Endodermal cell (in vitro differentiated cells): ENCODE measurements at regions not wholly inside any gene's neighbourhood (a gene's known extent, or its start where the extent isn't known, plus 50 kb on each side); places are given as distances from the start of the nearest gene placed in this dataset.

Experiments used
- DNase-seq: peaks from one replicate; pipeline ENCODE4 v3.0.0-alpha.2; 2017
- H3K27ac ChIP-seq: 2 replicates; pipeline ENCODE4 v1.5.1; 2013; ENCODE audit warnings: mild to moderate bottlenecking, low read depth, low read length, moderate library complexity
- H3K27me3 ChIP-seq: 2 replicates; pipeline ENCODE4 v1.6.1; 2013; ENCODE audit warnings: mild to moderate bottlenecking, low read length, moderate library complexity; ENCODE audit not compliant: insufficient read depth, control insufficient read depth, poor library complexity, severe bottlenecking
- H3K36me3 ChIP-seq: 2 replicates; pipeline ENCODE4 v1.7.0; 2013; ENCODE audit warnings: mild to moderate bottlenecking, low read length, moderate library complexity; ENCODE audit not compliant: control insufficient read depth, insufficient read depth
- H3K4me1 ChIP-seq: one replicate; pipeline ENCODE4 v1.7.0; 2013; ENCODE audit warnings: low read length; ENCODE audit not compliant: control insufficient read depth, insufficient read depth
- H3K4me3 ChIP-seq: 2 replicates; pipeline ENCODE4 v1.5.1; 2013; ENCODE audit warnings: mild to moderate bottlenecking, low read length, moderate library complexity
- H3K9ac ChIP-seq: 2 replicates; pipeline ENCODE4 v1.6.1; 2013; ENCODE audit warnings: mild to moderate bottlenecking, low read length, moderate library complexity; ENCODE audit not compliant: poor library complexity, severe bottlenecking; ENCODE audit errors: extremely low read depth
- H3K9me3 ChIP-seq: 2 replicates; pipeline ENCODE4 v1.6.1; 2013; ENCODE audit warnings: mild to moderate bottlenecking, low read length, moderate library complexity; ENCODE audit not compliant: control insufficient read depth
- H3K27ac Mint-ChIP-seq: 2 replicates; pipeline ENCODE4 v1.8.0; 2020; ENCODE audit warnings: mixed read lengths
- H3K27me3 Mint-ChIP-seq: 2 replicates; pipeline ENCODE4 v1.8.0; 2021; ENCODE audit warnings: mild to moderate bottlenecking, mixed read lengths; ENCODE audit not compliant: insufficient read depth
- H3K36me3 Mint-ChIP-seq: 2 replicates; pipeline ENCODE4 v1.8.0; 2020; ENCODE audit warnings: low read depth, mixed read lengths
- H3K4me1 Mint-ChIP-seq: 2 replicates; pipeline ENCODE4 v1.8.0; 2020; ENCODE audit warnings: mixed read lengths
- H3K4me3 Mint-ChIP-seq: 2 replicates; pipeline ENCODE4 v1.8.0; 2020; ENCODE audit warnings: mild to moderate bottlenecking, moderate library complexity, mixed read lengths
- H3K9me3 Mint-ChIP-seq: 2 replicates; pipeline ENCODE4 v1.8.0; 2020; ENCODE audit warnings: mild to moderate bottlenecking, mixed read lengths
- WGBS, 2 experiments: methylation state at CpG; one replicate each; pipeline versions ENCODE4 v1.1.5 to v1.1.7; 2013; ENCODE audit warnings: missing lambda C conversion rate in 2 of 2, mixed read lengths in 1 of 2; ENCODE audit not compliant: insufficient coverage in 1 of 2, insufficient read length in 1 of 2; 5-methylcytosine and 5-hydroxymethylcytosine counted together
- TF ChIP-seq, protein P1 (sequence below): fragments of 200-600 bp; sonication (generic); conservative IDR thresholded peaks from 2 replicates; pipeline ENCODE4 v1.5.0; 2021; ENCODE audit warnings: antibody characterized with exemption, mild to moderate bottlenecking

DNA sequence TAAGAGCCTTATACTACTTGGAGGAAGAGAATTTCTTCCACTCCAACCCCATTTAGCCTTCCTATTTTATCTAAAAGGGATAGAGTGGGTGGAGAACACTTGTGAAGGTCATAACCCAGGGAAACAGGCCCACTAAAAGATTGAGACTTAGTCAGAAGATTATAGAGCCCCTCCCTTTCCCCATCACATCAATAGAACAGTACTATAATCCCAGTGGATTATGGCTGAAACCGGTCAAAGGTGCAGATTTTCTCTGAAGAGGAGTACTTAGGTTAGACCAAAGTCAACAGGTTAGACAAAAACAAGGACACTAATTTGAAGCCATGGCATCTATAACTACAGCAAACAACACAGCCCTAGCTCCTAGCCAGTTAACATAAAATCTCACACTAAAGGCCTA is 330.9 kb upstream of the NOX3 start:
- Mint-ChIP-seq H3K9me3 (peaks cover 26% of the 10 kb centered on the region), H3K27ac (no peak overlapping the region), H3K4me1 (no peaks in the 10 kb centered on the region), H3K4me3 (no peak overlapping the region), H3K36me3 (no peaks in the 10 kb centered on the region), H3K27me3 (no peaks in the 10 kb centered on the region)
- H3K27ac ChIP-seq: no peak overlapping the region
- no peaks in the 10 kb centered on the region for H3K36me3 ChIP-seq
- TF ChIP-seq, protein P1, sequence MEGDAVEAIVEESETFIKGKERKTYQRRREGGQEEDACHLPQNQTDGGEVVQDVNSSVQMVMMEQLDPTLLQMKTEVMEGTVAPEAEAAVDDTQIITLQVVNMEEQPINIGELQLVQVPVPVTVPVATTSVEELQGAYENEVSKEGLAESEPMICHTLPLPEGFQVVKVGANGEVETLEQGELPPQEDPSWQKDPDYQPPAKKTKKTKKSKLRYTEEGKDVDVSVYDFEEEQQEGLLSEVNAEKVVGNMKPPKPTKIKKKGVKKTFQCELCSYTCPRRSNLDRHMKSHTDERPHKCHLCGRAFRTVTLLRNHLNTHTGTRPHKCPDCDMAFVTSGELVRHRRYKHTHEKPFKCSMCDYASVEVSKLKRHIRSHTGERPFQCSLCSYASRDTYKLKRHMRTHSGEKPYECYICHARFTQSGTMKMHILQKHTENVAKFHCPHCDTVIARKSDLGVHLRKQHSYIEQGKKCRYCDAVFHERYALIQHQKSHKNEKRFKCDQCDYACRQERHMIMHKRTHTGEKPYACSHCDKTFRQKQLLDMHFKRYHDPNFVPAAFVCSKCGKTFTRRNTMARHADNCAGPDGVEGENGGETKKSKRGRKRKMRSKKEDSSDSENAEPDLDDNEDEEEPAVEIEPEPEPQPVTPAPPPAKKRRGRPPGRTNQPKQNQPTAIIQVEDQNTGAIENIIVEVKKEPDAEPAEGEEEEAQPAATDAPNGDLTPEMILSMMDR: no peak
- WGBS, 2 experiments: 79% methylated on average over 1 of the region's 1 CpG; no CpG with 5 or more reads in 1 of the 2 experiments
- no peaks in the 10 kb centered on the region for H3K9me3 ChIP-seq
- H3K9ac ChIP-seq: no peak overlapping the region
- no peaks in the 10 kb centered on the region for H3K27me3 ChIP-seq
- no peak overlapping the region for H3K4me3 ChIP-seq
- no peaks in the 10 kb centered on the region for H3K4me1 ChIP-seq
- DNase-seq: no peak

GRCh38 chr6:155782739-155783459 is 327.3 kb upstream of the NOX3 start:
- no peaks in the 10 kb centered on the region for H3K36me3 Mint-ChIP-seq
- DNase-seq: no peak

DNA sequence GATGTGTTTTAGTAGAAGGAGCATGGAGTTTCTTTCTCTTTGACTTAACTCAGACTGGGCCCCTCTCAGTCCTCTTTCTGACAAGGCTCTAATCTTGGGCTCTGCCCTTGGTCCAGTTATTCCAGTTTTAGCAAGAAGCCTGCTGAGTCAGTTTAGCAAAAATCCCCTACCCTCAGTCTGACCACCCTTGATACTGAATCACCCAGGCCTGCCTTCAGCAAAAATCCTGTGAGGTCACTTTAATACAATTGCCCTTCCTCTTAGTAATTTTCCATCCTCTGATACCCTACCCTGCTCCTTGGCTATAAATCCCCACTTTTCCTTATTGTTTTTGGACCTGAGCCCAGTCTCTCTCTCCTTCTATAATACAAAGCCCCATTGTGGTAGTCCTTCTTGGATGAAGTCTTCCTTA is 326.7 kb upstream of the NOX3 start:
- H3K27me3 ChIP-seq: no peaks in the 10 kb centered on the region
- no peaks in the 10 kb centered on the region for H3K36me3 Mint-ChIP-seq
- H3K4me3 ChIP-seq: no peak overlapping the region
- DNase-seq: no peak
- H3K4me1 Mint-ChIP-seq: no peaks in the 10 kb centered on the region
- no peaks in the 10 kb centered on the region for H3K4me1 ChIP-seq
- no peak overlapping the region for H3K4me3 Mint-ChIP-seq
- no peak overlapping the region for H3K9ac ChIP-seq
- no peaks in the 10 kb centered on the region for H3K9me3 ChIP-seq
- H3K27me3 Mint-ChIP-seq: no peaks in the 10 kb centered on the region
- no peak overlapping the region for H3K27ac Mint-ChIP-seq
- H3K9me3 Mint-ChIP-seq: peaks cover 5% of the 10 kb centered on the region
- H3K27ac ChIP-seq: no peak overlapping the region
- H3K36me3 ChIP-seq: no peaks in the 10 kb centered on the region
- TF ChIP-seq, protein P1: no peak

More at GRCh38 chr6:155782739-155783459, 327.3 kb upstream of the NOX3 start:
- 88 to 100% methylated on average over 1 to 9 of the region's 9 CpGs for whole genome bisulfite sequencing, 2 experiments
- Mint-ChIP-seq H3K27me3 (no peaks in the 10 kb centered on the region), H3K27ac (no peak overlapping the region), H3K9me3 (peaks cover 10% of the 10 kb centered on the region), H3K4me3 (no peak overlapping the region), H3K4me1 (no peaks in the 10 kb centered on the region)
- H3K27me3 ChIP-seq: no peaks in the 10 kb centered on the region
- H3K9ac ChIP-seq: no peak overlapping the region
- no peak overlapping the region for H3K27ac ChIP-seq
- no peaks in the 10 kb centered on the region for H3K9me3 ChIP-seq
- H3K4me1 ChIP-seq: no peaks in the 10 kb centered on the region
- no peak overlapping the region for H3K4me3 ChIP-seq
- TF ChIP-seq, protein P1: no peak
- no peaks in the 10 kb centered on the region for H3K36me3 ChIP-seq
